Aorta (tissue), 5 donors: ENCODE measurements at regions not wholly inside any gene's neighbourhood (a gene's known extent, or its start where the extent isn't known, plus 50 kb on each side); places are given as distances from the start of the nearest gene placed in this dataset.
"Not testable (repeated sequence)": the region's sequence is repeated elsewhere in the genome, so short reads cannot be mapped to it uniquely, and the experiment has no call there.

ENCODE experiments used
- ATAC-seq: fragments of 200-7000 bp; cut with Tn5 transposase; one replicate; pipeline ENCODE4 v1.9.1; 2022; ENCODE audit warnings: moderate library complexity; ENCODE audit not compliant: low FRiP score
- DNase-seq, 2 donors: peaks; one replicate each; pipeline ENCODE4 v3.0.0-alpha.2; 2020
- H3K27ac ChIP-seq, 2 donors: one replicate each; pipeline ENCODE4 v1.5.1; 2013; ENCODE audit warnings: low read length in 2 of 2, mild to moderate bottlenecking in 2 of 2, moderate library complexity in 2 of 2, control low read depth in 1 of 2, inconsistent platforms in 1 of 2, low read depth in 1 of 2
- H3K27me3 ChIP-seq, 2 donors: one replicate each; pipeline ENCODE4 v1.6.1; 2013; ENCODE audit warnings: control low read depth in 1 of 2, low read length in 1 of 2, mild to moderate bottlenecking in 1 of 2, moderate library complexity in 1 of 2; ENCODE audit not compliant: insufficient read depth in 2 of 2, control insufficient read depth in 1 of 2
- H3K36me3 ChIP-seq, 2 donors: one replicate each; pipeline ENCODE4 v1.6.1; 2013; ENCODE audit warnings: control low read depth in 1 of 2, low read length in 1 of 2, mild to moderate bottlenecking in 1 of 2; ENCODE audit not compliant: insufficient read depth in 2 of 2, control insufficient read depth in 1 of 2
- H3K4me1 ChIP-seq, 2 donors: one replicate each; pipeline ENCODE4 v1.6.1; 2013; ENCODE audit warnings: low read length in 2 of 2, control low read depth in 1 of 2, mild to moderate bottlenecking in 1 of 2, moderate library complexity in 1 of 2; ENCODE audit not compliant: insufficient read depth in 2 of 2, control insufficient read depth in 1 of 2
- H3K4me3 ChIP-seq, 2 donors: one replicate each; pipeline ENCODE4 v1.5.1; 2013; ENCODE audit warnings: low read length in 2 of 2, control low read depth in 1 of 2, mild to moderate bottlenecking in 1 of 2
- H3K9me3 ChIP-seq: one replicate; pipeline ENCODE4 v1.6.1; 2013; ENCODE audit warnings: mild to moderate bottlenecking, low read length; ENCODE audit not compliant: control insufficient read depth
- WGBS, 2 donors: extraction: QIAGEN DNeasy Blood & Tissue Kit; methylation state at CpG; one replicate each; pipeline ENCODE4 v1.1.7; 2013; 5-methylcytosine and 5-hydroxymethylcytosine counted together
- intact Hi-C, 2 donors: fragments of 100-400 bp; cut with DNase I; formaldehyde crosslinking; loops; one replicate each; pipeline versions ENCODE4 v1.14.2 to v1.15.0; 2022
- donor health status: healthy with polysubstance abuse.
- donor health status: Bipolar disorder and iron deficiency.
- donor health status: DM: no; HTN: no; CAD: no.
- donor health status: DM: no; HTN: no; CAD: no.
- donor health status: DM: yes; HTN: yes; CAD: no.

- H3K4me1 ChIP-seq, result no peaks in the 10 kb centered on the region
- no peaks in the 10 kb centered on the region for H3K9me3 ChIP-seq
- ATAC-seq (no peak), DNase-seq (no peak)
- intact Hi-C loops, result no loop called here
- no peaks in the 10 kb centered on the region for H3K36me3 ChIP-seq
- 91 to 93% methylated on average over 5 of the region's 5 CpGs for WGBS, 2 donors
- H3K27ac ChIP-seq, result no peak overlapping the region
- no peak overlapping the region for H3K4me3 ChIP-seq
- H3K27me3 ChIP-seq, result no peaks in the 10 kb centered on the region
Observed at GRCh38 chr12:78560633-78561032, 303.9 kb upstream of the SYT1 start.

GRCh38 chr12:78562368-78563205 is 302.0 kb upstream of the SYT1 start:
- DNase-seq, result no peak
- Histone ChIP-seq H3K36me3 (no peaks in the 10 kb centered on the region), H3K4me1 (no peaks in the 10 kb centered on the region), H3K27ac (no peak overlapping the region), H3K4me3 (no peak overlapping the region), H3K27me3 (no peaks in the 10 kb centered on the region), H3K9me3 (no peaks in the 10 kb centered on the region)
- intact Hi-C loops, result no loop called here
- no peak for ATAC-seq
- 58 to 59% methylated on average over 2 of the region's 2 CpGs for WGBS, 2 donors

- H3K4me1 ChIP-seq, result no peaks in the 10 kb centered on the region
- no peaks in the 10 kb centered on the region for H3K36me3 ChIP-seq
- no peak overlapping the region for H3K4me3 ChIP-seq
- H3K27ac ChIP-seq, result no peak overlapping the region
- H3K27me3 ChIP-seq, result no peaks in the 10 kb centered on the region
- intact Hi-C loops, result no loop called here
- 25 to 35% methylated on average over 3 of the region's 3 CpGs for WGBS, 2 donors
- H3K9me3 ChIP-seq, result no peaks in the 10 kb centered on the region
- no peak for ATAC-seq
- no peak for DNase-seq
Observed at GRCh38 chr12:78563826-78564225, 300.7 kb upstream of the SYT1 start.

- DNase-seq, result no peak
- Histone ChIP-seq H3K4me3 (no peak overlapping the region), H3K27ac (no peak overlapping the region), H3K4me1 (no peaks in the 10 kb centered on the region), H3K27me3 (no peaks in the 10 kb centered on the region), H3K9me3 (no peaks in the 10 kb centered on the region), H3K36me3 (no peaks in the 10 kb centered on the region)
- intact Hi-C loops, result no loop called here
- ATAC-seq, result no peak
- WGBS, 2 donors, result 65 to 81% methylated on average over 3 of the region's 3 CpGs
Observed at GRCh38 chr12:78566456-78566855, 298.1 kb upstream of the SYT1 start.

- 58 to 60% methylated on average over 2 of the region's 2 CpGs for WGBS, 2 donors
- ATAC-seq (no peak), DNase-seq (no peak)
- Histone ChIP-seq H3K4me3 (no peak overlapping the region), H3K4me1 (no peaks in the 10 kb centered on the region), H3K27me3 (no peaks in the 10 kb centered on the region), H3K9me3 (no peaks in the 10 kb centered on the region), H3K36me3 (no peaks in the 10 kb centered on the region), H3K27ac (no peak overlapping the region)
- intact Hi-C loops, result no loop called here
Observed at GRCh38 chr12:78568321-78569020, 296.1 kb upstream of the SYT1 start.

- Histone ChIP-seq H3K9me3 (no peaks in the 10 kb centered on the region), H3K36me3 (no peaks in the 10 kb centered on the region), H3K27ac (no peak overlapping the region), H3K4me1 (no peaks in the 10 kb centered on the region), H3K27me3 (no peaks in the 10 kb centered on the region), H3K4me3 (no peak overlapping the region)
- DNase-seq (no peak), ATAC-seq (no peak)
- intact Hi-C loops, result no loop called here
- 69 to 74% methylated on average over 5 of the region's 5 CpGs for WGBS, 2 donors
Observed at GRCh38 chr12:78571953-78572352, 292.6 kb upstream of the SYT1 start.

- H3K4me1 ChIP-seq, H3K4me3 ChIP-seq, H3K27me3 ChIP-seq, H3K9me3 ChIP-seq, H3K27ac ChIP-seq, DNase-seq, ATAC-seq, H3K36me3 ChIP-seq, intact Hi-C loops: not testable (repeated sequence)
- WGBS, 2 donors, result 79 to 83% methylated on average over 6 of the region's 6 CpGs
Observed at GRCh38 chr12:78575208-78575607, 289.4 kb upstream of the SYT1 start.

GRCh38 chr12:78579846-78580245 is 284.7 kb upstream of the SYT1 start:
- intact Hi-C loops, result no loop called here
- WGBS, 2 donors, result 73 to 86% methylated on average over 1 of the region's 1 CpG

GRCh38 chr12:78580296-78580695 is 284.3 kb upstream of the SYT1 start:
- intact Hi-C loops, result no loop called here
- H3K9me3 ChIP-seq, result peaks cover 1% of the 10 kb centered on the region
- WGBS, 2 donors, result 68 to 74% methylated on average over 1 of the region's 1 CpG
- H3K27me3 ChIP-seq, result no peaks in the 10 kb centered on the region
- H3K36me3 ChIP-seq, result no peaks in the 10 kb centered on the region
- no peak overlapping the region for H3K27ac ChIP-seq
- ATAC-seq, result no peak
- DNase-seq, result no peak
- no peaks in the 10 kb centered on the region for H3K4me1 ChIP-seq
- no peak overlapping the region for H3K4me3 ChIP-seq

More at GRCh38 chr12:78579846-78580245, 284.7 kb upstream of the SYT1 start:
- H3K27me3 ChIP-seq, result no peaks in the 10 kb centered on the region
- no peak overlapping the region for H3K27ac ChIP-seq
- DNase-seq (no peak), ATAC-seq (no peak)
- H3K36me3 ChIP-seq, result no peaks in the 10 kb centered on the region
- peaks cover 1% of the 10 kb centered on the region for H3K9me3 ChIP-seq
- H3K4me1 ChIP-seq, result no peaks in the 10 kb centered on the region
- no peak overlapping the region for H3K4me3 ChIP-seq
